ENCODE measurements at regions not wholly inside any gene's neighbourhood (a gene's known extent, or its start where the extent isn't known, plus 50 kb on each side); places are given as distances from the start of the nearest gene placed in this dataset.
"Not testable (repeated sequence)": the region's sequence is repeated elsewhere in the genome, so short reads cannot be mapped to it uniquely, and the experiment has no call there.

- not testable (repeated sequence) for TF ChIP-seq POLR2A, CTCF (IDR thresholded peaks at IDR 0.05)
Observed at GRCh38 chr10:118932154-118932553, 97.4 kb upstream of the NANOS1 start.
